DMS79 treated with DMSO at 0.1 percent for 48 hours (cell line): ENCODE measurements at regions not wholly inside any gene's neighbourhood (a gene's known extent, or its start where the extent isn't known, plus 50 kb on each side); places are given as distances from the start of the nearest gene placed in this dataset.
"Not testable (repeated sequence)": the region's sequence is repeated elsewhere in the genome, so short reads cannot be mapped to it uniquely, and the experiment has no call there.

Experiments
- DNase-seq: peaks from one replicate; lab custom pipeline; 2025; lab: John Stamatoyannopoulos, UW

GRCh38 chr9:108070861-108071260 lies 581.3 kb upstream of the KLF4 start:
- DNase-seq = no peak

- no peak for DNase-seq
These were observed 580.4 kb upstream of the KLF4 start for GRCh38 chr9:108069991-108070390.

- DNase-seq = no peak
These were observed 573.1 kb upstream of the KLF4 start for GRCh38 chr9:108062680-108063079.

GRCh38 chr9:108060175-108060574 lies 570.6 kb upstream of the KLF4 start:
- DNase-seq = no peak

- no peak for DNase-seq
These were observed 568.7 kb upstream of the KLF4 start for GRCh38 chr9:108058135-108058814.

GRCh38 chr9:108057421-108058134 lies 568.0 kb upstream of the KLF4 start:
- DNase-seq = no peak

- DNase-seq = no peak
These were observed 567.3 kb upstream of the KLF4 start for GRCh38 chr9:108056805-108057386.

GRCh38 chr9:108056084-108056804 lies 566.7 kb upstream of the KLF4 start:
- no peak for DNase-seq

GRCh38 chr9:108054131-108054630 lies 564.6 kb upstream of the KLF4 start:
- DNase-seq = no peak

- no peak for DNase-seq
These were observed 564.0 kb upstream of the KLF4 start for GRCh38 chr9:108053555-108054061.

GRCh38 chr9:108052431-108053080 lies 563.0 kb upstream of the KLF4 start:
- no peak for DNase-seq

- DNase-seq = no peak
These were observed 561.3 kb upstream of the KLF4 start for GRCh38 chr9:108050894-108051293.

GRCh38 chr9:108049671-108050494 lies 560.3 kb upstream of the KLF4 start:
- no peak for DNase-seq

GRCh38 chr9:108049026-108049607 lies 559.5 kb upstream of the KLF4 start:
- no peak for DNase-seq

GRCh38 chr9:108048406-108049025 lies 558.9 kb upstream of the KLF4 start:
- no peak for DNase-seq

GRCh38 chr9:108047777-108048176 lies 558.2 kb upstream of the KLF4 start:
- not testable (repeated sequence) for DNase-seq

- no peak for DNase-seq
These were observed 557.7 kb upstream of the KLF4 start for GRCh38 chr9:108047264-108047663.

GRCh38 chr9:108045851-108046250 lies 556.3 kb upstream of the KLF4 start:
- no peak for DNase-seq

- no peak for DNase-seq
These were observed 554.0 kb upstream of the KLF4 start for GRCh38 chr9:108043585-108043984.

- no peak for DNase-seq
These were observed 552.0 kb upstream of the KLF4 start for GRCh38 chr9:108041551-108041950.
